GM23338 (cell line): ENCODE measurements at regions not wholly inside any gene's neighbourhood (a gene's known extent, or its start where the extent isn't known, plus 50 kb on each side); places are given as distances from the start of the nearest gene placed in this dataset.

Experiments used
- ATAC-seq: fragments of 200-7000 bp; cut with Tn5 transposase; 3 replicates; pipeline ENCODE4 v1.9.1; 2020
- DNase-seq: peaks from one replicate; pipeline ENCODE4 v3.0.0-alpha.2; 2015; ENCODE audit warnings: low spot score
- H2AFZ ChIP-seq: fragments of 200-600 bp; sonication (generic); 2 replicates; pipeline ENCODE4 v1.8.0; 2016; ENCODE audit warnings: antibody characterized with exemption, mild to moderate bottlenecking, moderate library complexity
- H3F3A ChIP-seq: fragments of 200-600 bp; sonication (generic); replicated peaks from 2 replicates; pipeline ENCODE4 v1.8.0; 2017; ENCODE audit warnings: antibody characterized with exemption, mixed run types, low read depth
- H3K27ac ChIP-seq: fragments of 200-600 bp; sonication (generic); 2 replicates; pipeline ENCODE4 v1.6.1; 2016; ENCODE audit warnings: low read depth
- H3K27me3 ChIP-seq: fragments of 200-600 bp; sonication (generic); 2 replicates; pipeline ENCODE4 v1.8.0; 2016; ENCODE audit warnings: mild to moderate bottlenecking, mixed run types, moderate library complexity; ENCODE audit not compliant: insufficient read depth
- H3K36me3 ChIP-seq: fragments of 200-600 bp; sonication (generic); 2 replicates; pipeline ENCODE4 v1.8.0; 2016; ENCODE audit warnings: mild to moderate bottlenecking; ENCODE audit not compliant: insufficient read depth
- H3K4me1 ChIP-seq: fragments of 200-600 bp; sonication (generic); 2 replicates; pipeline ENCODE4 v1.8.0; 2016; ENCODE audit warnings: mild to moderate bottlenecking, moderate library complexity; ENCODE audit not compliant: insufficient read depth
- H3K4me2 ChIP-seq: fragments of 200-600 bp; sonication (generic); 2 replicates; pipeline ENCODE4 v1.7.1; 2017; ENCODE audit warnings: mixed run types
- H3K4me3 ChIP-seq: fragments of 200-600 bp; sonication (generic); 2 replicates; pipeline ENCODE4 v1.6.1; 2016; ENCODE audit warnings: mixed run types
- H3K79me2 ChIP-seq: fragments of 200-600 bp; sonication (generic); replicated peaks from 2 replicates; pipeline ENCODE4 v1.8.0; 2017; ENCODE audit warnings: mild to moderate bottlenecking; ENCODE audit not compliant: insufficient read depth
- H3K9me2 ChIP-seq: fragments of 200-600 bp; sonication (generic); 2 replicates; pipeline ENCODE4 v1.8.0; 2017; ENCODE audit not compliant: insufficient read depth
- H4K20me1 ChIP-seq: fragments of 200-600 bp; sonication (generic); replicated peaks from 2 replicates; pipeline ENCODE4 v1.8.0; 2017; ENCODE audit warnings: mild to moderate bottlenecking; ENCODE audit not compliant: insufficient read depth
- H3K27ac Mint-ChIP-seq: 2 replicates; pipeline ENCODE4 v1.8.0; 2020; ENCODE audit warnings: inconsistent platforms, mild to moderate bottlenecking, moderate library complexity, mixed read lengths
- H3K27me3 Mint-ChIP-seq: 3 replicates; pipeline ENCODE4 v1.8.0; 2022; ENCODE audit warnings: low read depth, mild to moderate bottlenecking, moderate library complexity, mixed read lengths, inconsistent platforms; ENCODE audit not compliant: insufficient read depth, poor library complexity
- H3K36me3 Mint-ChIP-seq: 3 replicates; pipeline ENCODE4 v1.8.0; 2021; ENCODE audit warnings: low read depth, mild to moderate bottlenecking, inconsistent platforms, moderate library complexity, mixed read lengths
- H3K4me1 Mint-ChIP-seq: 3 replicates; pipeline ENCODE4 v1.8.0; 2020; ENCODE audit warnings: mild to moderate bottlenecking, inconsistent platforms, mixed read lengths
- H3K4me3 Mint-ChIP-seq: 3 replicates; pipeline ENCODE4 v1.8.0; 2021; ENCODE audit warnings: moderate library complexity, mild to moderate bottlenecking, inconsistent platforms, mixed read lengths
- H3K9me3 Mint-ChIP-seq: 3 replicates; pipeline ENCODE4 v1.8.0; 2020; ENCODE audit warnings: moderate library complexity, mild to moderate bottlenecking, inconsistent platforms, mixed read lengths
- CREB1 ChIP-seq: fragments of 250-450 bp; sonication (Bioruptor Pico); IDR thresholded peaks from 2 replicates; pipeline ENCODE4 v1.5.0; 2020; ENCODE audit warnings: low read depth, mild to moderate bottlenecking, moderate library complexity
- CTCF ChIP-seq, 2 experiments: fragments of 200-600 bp in 1 of 2; sonication (generic) in 1 of 2; conservative IDR thresholded peaks; 2 replicates each; pipeline versions ENCODE4 v1.5.1 to v1.6.1; 2016 to 2017; ENCODE audit warnings: antibody characterized with exemption in 2 of 2, low read depth in 2 of 2, mild to moderate bottlenecking in 2 of 2, moderate library complexity in 1 of 2
- EZH2 ChIP-seq: fragments of 200-600 bp; sonication (generic); IDR thresholded peaks from one replicate; pipeline ENCODE4 v1.8.0; 2017; ENCODE audit warnings: antibody characterized with exemption, mild to moderate bottlenecking, low read depth; ENCODE audit not compliant: unreplicated experiment
- EZH2phosphoT487 ChIP-seq: fragments of 200-600 bp; sonication (generic); IDR thresholded peaks from one replicate; pipeline ENCODE4 v1.8.1; 2018; ENCODE audit warnings: antibody characterized with exemption; ENCODE audit not compliant: unreplicated experiment
- JUNB ChIP-seq: IDR thresholded peaks from one replicate; pipeline ENCODE4 v1.6.1; 2016; ENCODE audit warnings: antibody characterized with exemption; ENCODE audit not compliant: unreplicated experiment
- NANOG ChIP-seq: IDR thresholded peaks from 2 replicates; pipeline ENCODE4 v1.6.1; 2016; ENCODE audit warnings: antibody characterized with exemption, borderline replicate concordance
- POLR2AphosphoS5 ChIP-seq: IDR thresholded peaks from 2 replicates; pipeline ENCODE4 v1.6.1; 2016; ENCODE audit warnings: antibody characterized with exemption, low read depth
- ZNF114 ChIP-seq: fragments of 250-450 bp; sonication (Bioruptor Pico); IDR thresholded peaks from 2 replicates; pipeline ENCODE4 v1.5.0; 2020; ENCODE audit warnings: mild to moderate bottlenecking, moderate library complexity
- ZNF331 ChIP-seq: fragments of 250-450 bp; sonication (Bioruptor Pico); IDR thresholded peaks from 2 replicates; pipeline ENCODE4 v1.5.0; 2020; ENCODE audit warnings: low read depth, mild to moderate bottlenecking, moderate library complexity
- ZNF462 ChIP-seq: fragments of 250-450 bp; sonication (Bioruptor Pico); IDR thresholded peaks from 2 replicates; pipeline ENCODE4 v1.5.0; 2020; ENCODE audit warnings: mild to moderate bottlenecking, moderate library complexity

DNA sequence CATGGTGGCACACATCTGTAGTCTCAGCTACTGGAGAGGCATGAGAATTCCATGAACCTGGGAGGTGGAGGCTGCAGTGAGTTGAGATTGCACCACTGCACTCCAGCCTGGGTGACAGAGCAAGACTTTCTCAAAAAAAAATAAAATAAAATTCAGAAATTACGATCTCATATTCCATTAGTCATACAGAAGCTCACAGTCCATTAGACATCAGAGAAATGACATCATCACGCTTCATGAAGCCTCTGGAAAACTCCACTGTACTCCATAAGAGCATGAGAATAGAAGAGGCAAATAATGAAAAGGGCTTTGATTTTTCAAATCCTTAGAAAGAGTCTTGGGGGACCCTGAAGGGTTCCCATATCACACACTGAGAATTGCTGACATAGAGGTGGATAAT is 145.0 kb upstream of the MITF start:
- Mint-ChIP-seq H3K27me3 (no peaks in the 10 kb centered on the region), H3K9me3 (no peaks in the 10 kb centered on the region), H3K4me3 (no peak overlapping the region), H3K27ac (no peak overlapping the region), H3K4me1 (peaks cover 4% of the 10 kb centered on the region; the same call in 1 of the 3 replicates), H3K36me3 (no peaks in the 10 kb centered on the region)
- TF ChIP-seq ZNF114 (no peak), EZH2 (no peak), JUNB (no peak), ZNF331 (CRISPR knock-in tag) (no peak), CTCF (conservative IDR thresholded peaks at IDR 0.05; ENCODE audit: low read depth in 2 of 2) (no peak)
- Histone ChIP-seq H3K4me3 (no peak overlapping the region), H3K4me2 (no peak overlapping the region), H2AFZ (no peak overlapping the region), H4K20me1 (no peaks in the 10 kb centered on the region), H3K36me3 (no peaks in the 10 kb centered on the region), H3K4me1 (no peaks in the 10 kb centered on the region), H3K9me2 (0 out of 2 replicates have a peak, but pooled peaks cover 5% of the 10 kb centered on the region), H3F3A (no peaks in the 10 kb centered on the region), H3K27ac (no peak overlapping the region), H3K79me2 (no peaks in the 10 kb centered on the region), H3K27me3 (no peaks in the 10 kb centered on the region)
- no peak for DNase-seq
- no peak for ATAC-seq

DNA sequence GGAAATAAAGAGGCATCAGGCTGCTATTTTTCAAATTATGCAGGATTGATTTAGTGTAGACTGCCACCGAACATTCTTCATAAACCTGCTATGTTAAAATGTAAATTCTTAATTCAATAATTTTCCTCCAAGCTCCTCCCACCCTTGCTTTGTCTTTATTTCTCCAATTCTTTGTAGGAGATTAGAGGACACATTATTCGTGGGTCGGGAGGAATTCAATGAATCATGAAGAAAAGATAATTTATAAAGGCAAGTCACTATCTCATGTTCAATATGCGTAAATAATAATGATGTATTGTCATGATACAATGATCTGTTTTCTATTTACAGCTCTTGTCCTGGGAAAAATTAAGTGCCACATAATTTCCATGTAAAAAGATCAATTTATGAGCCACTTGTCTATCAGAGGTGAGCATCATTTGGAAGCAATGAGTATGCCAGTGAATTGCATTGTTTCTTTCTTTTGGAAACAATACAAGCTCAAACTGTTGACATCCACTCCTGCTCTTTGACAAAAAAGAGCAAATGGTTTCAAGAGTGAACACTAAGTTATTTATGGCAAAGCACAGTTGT is 148.0 kb upstream of the MITF start:
- no peak overlapping the region for H3K4me3 Mint-ChIP-seq
- H3K79me2 ChIP-seq, result no peaks in the 10 kb centered on the region
- H3K4me1 ChIP-seq, result no peaks in the 10 kb centered on the region
- DNase-seq (no peak), ATAC-seq (no peak)
- H3K4me3 ChIP-seq, result no peak overlapping the region
- no peak overlapping the region for H2AFZ ChIP-seq
- no peak overlapping the region for H3K27ac ChIP-seq
- H3K27me3 ChIP-seq, result no peaks in the 10 kb centered on the region
- peaks cover 4% of the 10 kb centered on the region; the same call in 1 of the 3 replicates for H3K4me1 Mint-ChIP-seq
- no peaks in the 10 kb centered on the region for H3F3A ChIP-seq
- no peaks in the 10 kb centered on the region for H4K20me1 ChIP-seq
- H3K36me3 Mint-ChIP-seq, result no peaks in the 10 kb centered on the region; the same call in 2 of the 3 replicates
- no peaks in the 10 kb centered on the region for H3K36me3 ChIP-seq
- H3K9me2 ChIP-seq, result peaks cover 8% of the 10 kb centered on the region; the same call in 1 of the 2 replicates
- peaks cover 6% of the 10 kb centered on the region; the same call in 1 of the 3 replicates for H3K9me3 Mint-ChIP-seq
- H3K4me2 ChIP-seq, result no peak overlapping the region
- H3K27ac Mint-ChIP-seq, result no peak overlapping the region
- H3K27me3 Mint-ChIP-seq, result no peaks in the 10 kb centered on the region
- no peak for TF ChIP-seq ZNF331 (CRISPR knock-in tag)
- TF ChIP-seq NANOG, result no peak
- TF ChIP-seq CTCF (conservative IDR thresholded peaks at IDR 0.05; ENCODE audit: low read depth in 2 of 2), result no peak
- no peak for TF ChIP-seq ZNF114
- TF ChIP-seq EZH2, result no peak
- TF ChIP-seq POLR2AphosphoS5, result no peak
- no peak for TF ChIP-seq CREB1 (CRISPR knock-in tag)
- TF ChIP-seq ZNF462 (CRISPR knock-in tag), result no peak
- TF ChIP-seq EZH2phosphoT487, result no peak
